NB4 (cell line): ENCODE measurements at regions not wholly inside any gene's neighbourhood (a gene's known extent, or its start where the extent isn't known, plus 50 kb on each side); places are given as distances from the start of the nearest gene placed in this dataset.

ENCODE experiments used
- CTCF ChIP-seq: IDR thresholded peaks from one replicate; pipeline ENCODE4 v1.5.1; 2012; ENCODE audit warnings: low read depth, low read length
- MAX ChIP-seq: IDR thresholded peaks from 2 replicates; pipeline ENCODE4 v1.6.1; 2011; ENCODE audit warnings: low read depth, low read length
- MYC ChIP-seq: IDR thresholded peaks from 2 replicates; pipeline ENCODE4 v1.6.1; 2011; ENCODE audit warnings: low read depth, low read length
- POLR2A ChIP-seq: IDR thresholded peaks from 2 replicates; pipeline ENCODE4 v1.6.1; 2011; ENCODE audit warnings: mild to moderate bottlenecking; ENCODE audit not compliant: insufficient read length; ENCODE audit errors: extremely low read depth

- TF ChIP-seq CTCF: no peak
- no peak for TF ChIP-seq POLR2A
- TF ChIP-seq MAX: no peak
- no peak for TF ChIP-seq MYC
These were observed 123.2 kb upstream of the TWIST2 start for GRCh38 chr2:238724728-238725127.
